ENCODE measurements at regions not wholly inside any gene's neighbourhood (a gene's known extent, or its start where the extent isn't known, plus 50 kb on each side); places are given as distances from the start of the nearest gene placed in this dataset.
A peak's percentile ranks its signal among the peaks of the same experiment; 100 is the strongest.

DNA sequence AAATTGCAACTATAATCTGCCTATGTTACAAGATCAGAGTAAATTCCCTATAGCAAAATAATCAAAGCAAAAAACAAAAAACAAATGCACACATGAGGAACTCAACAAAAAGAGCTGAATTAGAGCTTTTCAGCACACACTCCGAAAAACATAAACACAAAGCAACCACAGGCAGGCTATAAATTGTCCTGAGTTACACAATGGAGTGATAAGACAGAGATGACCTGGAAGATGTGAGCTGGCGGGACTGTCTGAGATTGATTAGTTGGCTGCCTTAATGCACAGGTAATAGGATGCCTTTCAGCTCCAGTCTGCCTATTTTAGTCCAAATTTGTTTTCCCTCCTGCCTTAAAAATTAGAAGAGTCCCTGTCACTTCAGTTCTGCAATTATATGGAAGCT, 159.0 kb upstream of the FNDC3A start:
- H4K20me1 ChIP-seq (ENCODE audit: insufficient read depth, low read length), result no peaks in the 10 kb centered on the region
- no TSS peak for BruUV-seq (replicated peaks)
- intact Hi-C loops (cut with micrococcal nuclease; ENCODE audit: unreplicated experiment), result no loop called here
- no peaks in the 10 kb centered on the region for H3K27me3 ChIP-seq (ENCODE audit: control insufficient read depth in 1 of 2, insufficient read depth in 2 of 2, low read length in 2 of 2)
- ChIA-PET POLR2A (no interaction called here), CTCF (ENCODE audit: low intra/inter-chr PET ratio, low total read pairs) (no interaction called here)
- no peaks in the 10 kb centered on the region for H3K9me3 ChIP-seq (ENCODE audit: low read length)
- H3K4me2 ChIP-seq (ENCODE audit: low read depth, low read length), result peak overlapping the region; percentile 67
- 0 out of 6 replicates have a peak overlapping the region, but pooled peaks of 1 of the 3 experiments have one; percentile 6 for H3K4me3 ChIP-seq (replicated peaks in 1 of 3; ENCODE audit: insufficient read depth in 1 of 3, low read depth in 2 of 3, low read length in 3 of 3)
- H3K4me1 ChIP-seq (ENCODE audit: insufficient read depth, low read length), result peaks cover 10% of the 10 kb centered on the region; the same call in 1 of the 2 replicates
- peak overlapping the region; percentile 64 for H2AFZ ChIP-seq (ENCODE audit: low read length)
- H3K9ac ChIP-seq (ENCODE audit: insufficient read depth, low read depth, low read length), result no peak overlapping the region
- no peak for ATAC-seq
- H3K36me3 ChIP-seq (replicated peaks in 1 of 2; ENCODE audit: control insufficient read depth in 1 of 2, insufficient read depth in 2 of 2, low read length in 2 of 2), result no peaks in the 10 kb centered on the region
- no peak overlapping the region for H3K27ac ChIP-seq (ENCODE audit: extremely low read length, insufficient read depth, low read length)
- FAIRE-seq, result no peak
- 5% methylated on average over 2 of the region's 2 CpGs for whole genome bisulfite sequencing (ENCODE audit: low lambda C conversion rate)
- no peaks in the 10 kb centered on the region for H3K79me2 ChIP-seq (ENCODE audit: insufficient read depth, low read length)
- no peak for DNase-seq (ENCODE audit: low spot score)
- in situ Hi-C loops (cut with HindIII; ENCODE audit: extremely low pct_ligation_motif_present, low pct_unique_long_range_greater_than_20kb), result no loop called here
- TF ChIP-seq CERS6 (CRISPR knock-in tag; IDR thresholded peaks at IDR 0.05) (no peak), TARDBP (CRISPR knock-in tag; IDR thresholded peaks at IDR 0.05) (no peak), DNMT3B (CRISPR knock-in tag; conservative IDR thresholded peaks at IDR 0.05) (no peak), CEBPB (IDR thresholded peaks at IDR 0.05; ENCODE audit: borderline replicate concordance, low read depth, low read length) (no peak), MED8 (CRISPR knock-in tag; IDR thresholded peaks at IDR 0.05; ENCODE audit: insufficient replicate concordance) (no peak), GRHL1 (CRISPR knock-in tag; conservative IDR thresholded peaks at IDR 0.05) (no peak), TCF7 (IDR thresholded peaks at IDR 0.05; ENCODE audit: low read depth) (no peak), MXD1 (CRISPR knock-in tag; IDR thresholded peaks at IDR 0.05) (no peak), ZNF547 (CRISPR knock-in tag; IDR thresholded peaks at IDR 0.05) (no peak), SMAD9 (CRISPR knock-in tag; IDR thresholded peaks at IDR 0.05) (no peak)
- TF ChIP-seq, protein P1, sequence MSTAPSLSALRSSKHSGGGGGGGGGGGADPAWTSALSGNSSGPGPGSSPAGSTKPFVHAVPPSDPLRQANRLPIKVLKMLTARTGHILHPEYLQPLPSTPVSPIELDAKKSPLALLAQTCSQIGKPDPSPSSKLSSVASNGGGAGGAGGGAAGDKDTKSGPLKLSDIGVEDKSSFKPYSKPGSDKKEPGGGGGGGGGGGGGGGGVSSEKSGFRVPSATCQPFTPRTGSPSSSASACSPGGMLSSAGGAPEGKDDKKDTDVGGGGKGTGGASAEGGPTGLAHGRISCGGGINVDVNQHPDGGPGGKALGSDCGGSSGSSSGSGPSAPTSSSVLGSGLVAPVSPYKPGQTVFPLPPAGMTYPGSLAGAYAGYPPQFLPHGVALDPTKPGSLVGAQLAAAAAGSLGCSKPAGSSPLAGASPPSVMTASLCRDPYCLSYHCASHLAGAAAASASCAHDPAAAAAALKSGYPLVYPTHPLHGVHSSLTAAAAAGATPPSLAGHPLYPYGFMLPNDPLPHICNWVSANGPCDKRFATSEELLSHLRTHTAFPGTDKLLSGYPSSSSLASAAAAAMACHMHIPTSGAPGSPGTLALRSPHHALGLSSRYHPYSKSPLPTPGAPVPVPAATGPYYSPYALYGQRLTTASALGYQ (CRISPR knock-in tag; IDR thresholded peaks at IDR 0.05), result no peak
- TF ChIP-seq, protein P2, sequence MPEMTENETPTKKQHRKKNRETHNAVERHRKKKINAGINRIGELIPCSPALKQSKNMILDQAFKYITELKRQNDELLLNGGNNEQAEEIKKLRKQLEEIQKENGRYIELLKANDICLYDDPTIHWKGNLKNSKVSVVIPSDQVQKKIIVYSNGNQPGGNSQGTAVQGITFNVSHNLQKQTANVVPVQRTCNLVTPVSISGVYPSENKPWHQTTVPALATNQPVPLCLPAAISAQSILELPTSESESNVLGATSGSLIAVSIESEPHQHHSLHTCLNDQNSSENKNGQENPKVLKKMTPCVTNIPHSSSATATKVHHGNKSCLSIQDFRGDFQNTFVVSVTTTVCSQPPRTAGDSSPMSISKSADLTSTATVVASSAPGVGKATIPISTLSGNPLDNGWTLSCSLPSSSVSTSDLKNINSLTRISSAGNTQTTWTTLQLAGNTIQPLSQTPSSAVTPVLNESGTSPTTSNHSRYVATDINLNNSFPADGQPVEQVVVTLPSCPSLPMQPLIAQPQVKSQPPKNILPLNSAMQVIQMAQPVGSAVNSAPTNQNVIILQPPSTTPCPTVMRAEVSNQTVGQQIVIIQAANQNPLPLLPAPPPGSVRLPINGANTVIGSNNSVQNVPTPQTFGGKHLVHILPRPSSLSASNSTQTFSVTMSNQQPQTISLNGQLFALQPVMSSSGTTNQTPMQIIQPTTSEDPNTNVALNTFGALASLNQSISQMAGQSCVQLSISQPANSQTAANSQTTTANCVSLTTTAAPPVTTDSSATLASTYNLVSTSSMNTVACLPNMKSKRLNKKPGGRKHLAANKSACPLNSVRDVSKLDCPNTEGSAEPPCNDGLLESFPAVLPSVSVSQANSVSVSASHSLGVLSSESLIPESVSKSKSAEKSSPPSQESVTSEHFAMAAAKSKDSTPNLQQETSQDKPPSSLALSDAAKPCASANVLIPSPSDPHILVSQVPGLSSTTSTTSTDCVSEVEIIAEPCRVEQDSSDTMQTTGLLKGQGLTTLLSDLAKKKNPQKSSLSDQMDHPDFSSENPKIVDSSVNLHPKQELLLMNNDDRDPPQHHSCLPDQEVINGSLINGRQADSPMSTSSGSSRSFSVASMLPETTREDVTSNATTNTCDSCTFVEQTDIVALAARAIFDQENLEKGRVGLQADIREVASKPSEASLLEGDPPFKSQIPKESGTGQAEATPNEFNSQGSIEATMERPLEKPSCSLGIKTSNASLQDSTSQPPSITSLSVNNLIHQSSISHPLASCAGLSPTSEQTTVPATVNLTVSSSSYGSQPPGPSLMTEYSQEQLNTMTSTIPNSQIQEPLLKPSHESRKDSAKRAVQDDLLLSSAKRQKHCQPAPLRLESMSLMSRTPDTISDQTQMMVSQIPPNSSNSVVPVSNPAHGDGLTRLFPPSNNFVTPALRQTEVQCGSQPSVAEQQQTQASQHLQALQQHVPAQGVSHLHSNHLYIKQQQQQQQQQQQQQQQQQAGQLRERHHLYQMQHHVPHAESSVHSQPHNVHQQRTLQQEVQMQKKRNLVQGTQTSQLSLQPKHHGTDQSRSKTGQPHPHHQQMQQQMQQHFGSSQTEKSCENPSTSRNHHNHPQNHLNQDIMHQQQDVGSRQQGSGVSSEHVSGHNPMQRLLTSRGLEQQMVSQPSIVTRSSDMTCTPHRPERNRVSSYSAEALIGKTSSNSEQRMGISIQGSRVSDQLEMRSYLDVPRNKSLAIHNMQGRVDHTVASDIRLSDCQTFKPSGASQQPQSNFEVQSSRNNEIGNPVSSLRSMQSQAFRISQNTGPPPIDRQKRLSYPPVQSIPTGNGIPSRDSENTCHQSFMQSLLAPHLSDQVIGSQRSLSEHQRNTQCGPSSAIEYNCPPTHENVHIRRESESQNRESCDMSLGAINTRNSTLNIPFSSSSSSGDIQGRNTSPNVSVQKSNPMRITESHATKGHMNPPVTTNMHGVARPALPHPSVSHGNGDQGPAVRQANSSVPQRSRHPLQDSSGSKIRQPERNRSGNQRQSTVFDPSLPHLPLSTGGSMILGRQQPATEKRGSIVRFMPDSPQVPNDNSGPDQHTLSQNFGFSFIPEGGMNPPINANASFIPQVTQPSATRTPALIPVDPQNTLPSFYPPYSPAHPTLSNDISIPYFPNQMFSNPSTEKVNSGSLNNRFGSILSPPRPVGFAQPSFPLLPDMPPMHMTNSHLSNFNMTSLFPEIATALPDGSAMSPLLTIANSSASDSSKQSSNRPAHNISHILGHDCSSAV (CRISPR knock-in tag; IDR thresholded peaks at IDR 0.05; ENCODE audit: borderline replicate concordance), result no peak

All from HepG2 (cell line).